ENCODE measurements at regions not wholly inside any gene's neighbourhood (a gene's known extent, or its start where the extent isn't known, plus 50 kb on each side); places are given as distances from the start of the nearest gene placed in this dataset.

DNA sequence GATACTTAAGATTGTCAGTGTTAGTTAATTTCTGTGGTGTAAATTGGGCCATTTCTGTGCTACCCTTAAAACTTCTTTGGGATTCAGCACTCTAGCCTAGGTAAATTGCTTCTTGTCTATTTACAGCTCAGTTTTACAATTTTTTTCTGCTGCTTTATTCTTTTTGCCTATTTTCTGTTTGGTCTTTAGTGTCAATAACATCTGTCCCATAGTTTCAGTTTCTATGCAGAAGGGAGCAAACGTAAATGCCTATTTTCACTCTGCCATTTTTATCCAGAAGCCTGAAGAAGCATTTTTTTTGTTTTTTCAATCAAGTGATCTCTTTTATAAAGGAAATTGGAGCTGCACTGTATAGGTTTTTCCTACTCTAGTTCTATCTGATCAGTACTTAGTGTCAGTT, 564.9 kb upstream of the MEX3C start:
- H2BK120ac ChIP-seq (replicated peaks; ENCODE audit: low read depth, low read length) = no peak overlapping the region
- no peak overlapping the region for H2BK5ac ChIP-seq (ENCODE audit: low read depth, low read length)
- no peaks in the 10 kb centered on the region for H3K79me2 ChIP-seq (ENCODE audit: control insufficient read depth in 1 of 2, insufficient read depth in 2 of 2, low read length in 2 of 2)
- H2BK12ac ChIP-seq (ENCODE audit: low read depth, low read length) = no peak overlapping the region
- POLR2A ChIA-PET (ENCODE audit: partially characterized antibody) = no interaction called here
- no peaks in the 10 kb centered on the region for H3K27me3 ChIP-seq (replicated peaks in 1 of 4; ENCODE audit: control insufficient read depth in 3 of 4, extremely low read depth in 1 of 4, insufficient read depth in 3 of 4, low read length in 3 of 4)
- DNase-seq (ENCODE audit: low read depth in 1 of 2, low spot score in 2 of 2) = no peak
- H3K9ac ChIP-seq (replicated peaks in 1 of 4; ENCODE audit: extremely low read depth in 1 of 4, low read depth in 3 of 4, low read length in 3 of 4) = no peak overlapping the region
- no peak overlapping the region for H3K4me3 ChIP-seq (ENCODE audit: extremely low read depth in 1 of 4, insufficient read depth in 2 of 4, low read depth in 3 of 4, low read length in 4 of 4)
- no peak overlapping the region for H3K4ac ChIP-seq (replicated peaks; ENCODE audit: insufficient read length, low read depth, low read length)
- peaks cover 2% of the 10 kb centered on the region; the same call in 1 of the 2 replicates for H3K23me2 ChIP-seq (ENCODE audit: low read depth, low read length)
- no peak overlapping the region for H3K23ac ChIP-seq (ENCODE audit: insufficient read length)
- H3K14ac ChIP-seq (ENCODE audit: insufficient read length) = no peak overlapping the region
- whole genome bisulfite sequencing, 2 experiments (ENCODE audit: extremely low coverage in 1 of 2, insufficient coverage in 1 of 2, insufficient read length in 1 of 2, insufficient replicate concordance in 2 of 2, low coverage in 1 of 2, low lambda C conversion rate in 2 of 2, missing lambda C conversion rate in 1 of 2) = 83% methylated on average over 1 of the region's 1 CpG; no CpG with 5 or more reads in 1 of the 2 experiments
- no peak overlapping the region for H3K18ac ChIP-seq (ENCODE audit: extremely low read depth, low read length)
- no peak for FAIRE-seq
- no peaks in the 10 kb centered on the region for H3K36me3 ChIP-seq (ENCODE audit: control insufficient read depth in 2 of 4, insufficient read depth in 4 of 4, low read length in 3 of 4)
- H3K79me1 ChIP-seq (ENCODE audit: low read depth, low read length) = no peaks in the 10 kb centered on the region
- H3K4me1 ChIP-seq (replicated peaks in 1 of 4; ENCODE audit: control insufficient read depth in 3 of 4, insufficient read depth in 4 of 4, low read length in 3 of 4) = no peaks in the 10 kb centered on the region
- no peak overlapping the region for H2AK5ac ChIP-seq (ENCODE audit: low read depth, low read length)
- H3K9me3 ChIP-seq (ENCODE audit: insufficient read depth in 2 of 2, low read depth in 1 of 2, low read length in 1 of 2) = no peaks in the 10 kb centered on the region
- CTCF ChIA-PET (ENCODE audit: partially characterized antibody) = interaction anchor here (0.6 to 1.1 kb wide), 2 partner anchors 29 to 526 kb away, joined by 3 read pairs; no protein-coding TSS in a partner anchor
- H3K56ac ChIP-seq (replicated peaks; ENCODE audit: insufficient read length, low read depth, low read length) = no peak overlapping the region
- H4K5ac ChIP-seq (ENCODE audit: insufficient read length, low read depth, low read length) = no peak overlapping the region
- no peak overlapping the region for H2BK20ac ChIP-seq (ENCODE audit: low read length)
- no peak overlapping the region for H2AFZ ChIP-seq (ENCODE audit: low read length)
- no peaks in the 10 kb centered on the region for H4K20me1 ChIP-seq (replicated peaks in 1 of 2; ENCODE audit: control insufficient read depth in 1 of 2, insufficient read depth in 2 of 2, low read length in 2 of 2)
- H3K4me2 ChIP-seq (ENCODE audit: insufficient read depth in 1 of 2, low read depth in 2 of 2, low read length in 2 of 2) = no peak overlapping the region
- no peak overlapping the region for H3K27ac ChIP-seq (ENCODE audit: low read depth, low read length)
- H2BK15ac ChIP-seq (ENCODE audit: low read length) = no peak overlapping the region
- no peak overlapping the region for H4K91ac ChIP-seq (replicated peaks; ENCODE audit: insufficient read length, low read length)
- TF ChIP-seq EP300 (IDR thresholded peaks at IDR 0.05; ENCODE audit: borderline replicate concordance in 1 of 2, low read depth in 2 of 2, low read length in 2 of 2) (no peak), ZNF274 (IDR thresholded peaks at IDR 0.05; ENCODE audit: borderline replicate concordance, extremely low read depth, low read length) (no peak), HDAC2 (IDR thresholded peaks at IDR 0.05; ENCODE audit: borderline replicate concordance in 1 of 2, low read depth in 2 of 2, low read length in 2 of 2) (no peak), CBX8 (IDR thresholded peaks at IDR 0.05; ENCODE audit: borderline replicate concordance, low read depth, low read length) (no peak), BACH1 (IDR thresholded peaks at IDR 0.05; ENCODE audit: low read length) (no peak)
- no peak overlapping the region for H4K8ac ChIP-seq (ENCODE audit: extremely low read depth, insufficient read depth, low read length)
